Activated CD4-positive, alpha-beta T cell treated with anti-CD3 and anti-CD28 coated beads for 4 hours (primary cell): ENCODE measurements at regions not wholly inside any gene's neighbourhood (a gene's known extent, or its start where the extent isn't known, plus 50 kb on each side); places are given as distances from the start of the nearest gene placed in this dataset.

ENCODE experiments used
- DNase-seq, 2 donors: peaks; one replicate each; pipeline ENCODE4 v3.0.0-alpha.2; 2020

- no peak for DNase-seq
Measured at GRCh38 chr7:13159467-13160184, 472.2 kb downstream of the ARL4A start.

GRCh38 chr7:13161125-13161524 lies 473.7 kb downstream of the ARL4A start:
- no peak for DNase-seq

- no peak for DNase-seq
Measured at GRCh38 chr7:13165854-13166253, 478.4 kb downstream of the ARL4A start.

GRCh38 chr7:13166801-13167200 lies 479.4 kb downstream of the ARL4A start:
- no peak for DNase-seq

- no peak for DNase-seq
Measured at GRCh38 chr7:13169356-13169755, 481.9 kb downstream of the ARL4A start.

GRCh38 chr7:13174991-13175390 lies 487.6 kb downstream of the ARL4A start:
- DNase-seq: no peak

- DNase-seq: no peak
Measured at GRCh38 chr7:13179011-13179582, 491.7 kb downstream of the ARL4A start.

- no peak for DNase-seq
Measured at GRCh38 chr7:13179775-13180523, 492.5 kb downstream of the ARL4A start.

- DNase-seq: no peak
Measured at GRCh38 chr7:13181216-13181615, 493.8 kb downstream of the ARL4A start.

- DNase-seq: no peak
Measured at GRCh38 chr7:13185139-13185538, 497.7 kb downstream of the ARL4A start.

- no peak for DNase-seq
Measured at GRCh38 chr7:13188236-13188805, 500.9 kb downstream of the ARL4A start.

- no peak for DNase-seq
Measured at GRCh38 chr7:13188922-13189321, 501.5 kb downstream of the ARL4A start.

- DNase-seq: no peak
Measured at GRCh38 chr7:13189668-13190067, 502.2 kb downstream of the ARL4A start.

- DNase-seq: no peak
Measured at GRCh38 chr7:13197501-13197900, 510.1 kb downstream of the ARL4A start.

- DNase-seq: no peak
Measured at GRCh38 chr7:13198036-13198435, 510.6 kb downstream of the ARL4A start.

GRCh38 chr7:13198727-13199126 lies 511.3 kb downstream of the ARL4A start:
- DNase-seq: no peak

- no peak for DNase-seq
Measured at GRCh38 chr7:13201628-13202027, 514.2 kb downstream of the ARL4A start.

GRCh38 chr7:13217768-13218167 lies 530.3 kb downstream of the ARL4A start:
- no peak for DNase-seq

GRCh38 chr7:13225068-13225467 lies 537.6 kb downstream of the ARL4A start:
- DNase-seq: no peak

GRCh38 chr7:13226385-13226784 lies 539.0 kb downstream of the ARL4A start:
- DNase-seq: no peak

- DNase-seq: no peak
Measured at GRCh38 chr7:13231216-13231615, 543.8 kb downstream of the ARL4A start.

- no peak for DNase-seq
Measured at GRCh38 chr7:13235436-13235835, 548.0 kb downstream of the ARL4A start.

- DNase-seq: no peak
Measured at GRCh38 chr7:13236026-13236425, 548.6 kb downstream of the ARL4A start.

GRCh38 chr7:13240349-13240748 lies 552.9 kb downstream of the ARL4A start:
- DNase-seq: no peak
